ENCODE measurements at regions not wholly inside any gene's neighbourhood (a gene's known extent, or its start where the extent isn't known, plus 50 kb on each side); places are given as distances from the start of the nearest gene placed in this dataset.

GRCh38 chr1:181263444-181263843, 174.9 kb downstream of the IER5 start:
- no peak for TF ChIP-seq CTCF (IDR thresholded peaks at IDR 0.05)
- Histone ChIP-seq H3K27ac (no peak overlapping the region), H3K27me3 (no peaks in the 10 kb centered on the region), H3K4me1 (ENCODE audit: control insufficient read depth in 1 of 2, insufficient read depth in 1 of 2, low read depth in 1 of 2, low read length in 1 of 2) (no peaks in the 10 kb centered on the region), H3K9me3 (no peaks in the 10 kb centered on the region), H3K4me3 (ENCODE audit: low read depth in 1 of 2, low read length in 1 of 2) (no peak overlapping the region), H3K36me3 (no peaks in the 10 kb centered on the region)

- no peak overlapping the region for H3K4me3 ChIP-seq (ENCODE audit: low read depth in 1 of 2, low read length in 1 of 2)
- H3K9me3 ChIP-seq: no peaks in the 10 kb centered on the region
- no peaks in the 10 kb centered on the region for H3K36me3 ChIP-seq
- no peaks in the 10 kb centered on the region for H3K4me1 ChIP-seq (ENCODE audit: control insufficient read depth in 1 of 2, insufficient read depth in 1 of 2, low read depth in 1 of 2, low read length in 1 of 2)
- no peaks in the 10 kb centered on the region for H3K27me3 ChIP-seq
- H3K27ac ChIP-seq: no peak overlapping the region
- no peak for TF ChIP-seq CTCF (IDR thresholded peaks at IDR 0.05)
These were observed 176.3 kb downstream of the IER5 start for GRCh38 chr1:181264821-181265220.

- no peak for TF ChIP-seq CTCF (IDR thresholded peaks at IDR 0.05)
- H3K36me3 ChIP-seq: no peaks in the 10 kb centered on the region
- no peaks in the 10 kb centered on the region for H3K27me3 ChIP-seq
- no peak overlapping the region for H3K27ac ChIP-seq
- no peaks in the 10 kb centered on the region for H3K4me1 ChIP-seq (ENCODE audit: control insufficient read depth in 1 of 2, insufficient read depth in 1 of 2, low read depth in 1 of 2, low read length in 1 of 2)
- no peaks in the 10 kb centered on the region for H3K9me3 ChIP-seq
- no peak overlapping the region for H3K4me3 ChIP-seq (ENCODE audit: low read depth in 1 of 2, low read length in 1 of 2)
These were observed 196.5 kb downstream of the IER5 start for GRCh38 chr1:181284978-181285377.

- no peaks in the 10 kb centered on the region for H3K9me3 ChIP-seq
- no peak for TF ChIP-seq CTCF (IDR thresholded peaks at IDR 0.05)
- no peaks in the 10 kb centered on the region for H3K4me1 ChIP-seq (ENCODE audit: control insufficient read depth in 1 of 2, insufficient read depth in 1 of 2, low read depth in 1 of 2, low read length in 1 of 2)
- H3K27ac ChIP-seq: no peak overlapping the region
- H3K4me3 ChIP-seq (ENCODE audit: low read depth in 1 of 2, low read length in 1 of 2): no peak overlapping the region
- H3K27me3 ChIP-seq: no peaks in the 10 kb centered on the region
- no peaks in the 10 kb centered on the region for H3K36me3 ChIP-seq
These were observed 188.1 kb upstream of the CACNA1E start for GRCh38 chr1:181295217-181295616.

GRCh38 chr1:181296180-181296579, 187.1 kb upstream of the CACNA1E start:
- Histone ChIP-seq H3K4me3 (ENCODE audit: low read depth in 1 of 2, low read length in 1 of 2) (no peak overlapping the region), H3K27ac (no peak overlapping the region), H3K36me3 (no peaks in the 10 kb centered on the region), H3K4me1 (ENCODE audit: control insufficient read depth in 1 of 2, insufficient read depth in 1 of 2, low read depth in 1 of 2, low read length in 1 of 2) (no peaks in the 10 kb centered on the region), H3K27me3 (no peaks in the 10 kb centered on the region), H3K9me3 (no peaks in the 10 kb centered on the region)
- TF ChIP-seq CTCF (IDR thresholded peaks at IDR 0.05): no peak

- H3K27ac ChIP-seq: no peak overlapping the region
- TF ChIP-seq CTCF (IDR thresholded peaks at IDR 0.05): no peak
- H3K27me3 ChIP-seq: peaks cover 17% of the 10 kb centered on the region
- H3K36me3 ChIP-seq: no peaks in the 10 kb centered on the region
- no peaks in the 10 kb centered on the region for H3K4me1 ChIP-seq (ENCODE audit: control insufficient read depth in 1 of 2, insufficient read depth in 1 of 2, low read depth in 1 of 2, low read length in 1 of 2)
- no peak overlapping the region for H3K4me3 ChIP-seq (ENCODE audit: low read depth in 1 of 2, low read length in 1 of 2)
- H3K9me3 ChIP-seq: no peaks in the 10 kb centered on the region
These were observed 175.2 kb upstream of the CACNA1E start for GRCh38 chr1:181308098-181308497.
